ENCODE measurements at regions not wholly inside any gene's neighbourhood (a gene's known extent, or its start where the extent isn't known, plus 50 kb on each side); places are given as distances from the start of the nearest gene placed in this dataset.

DNA sequence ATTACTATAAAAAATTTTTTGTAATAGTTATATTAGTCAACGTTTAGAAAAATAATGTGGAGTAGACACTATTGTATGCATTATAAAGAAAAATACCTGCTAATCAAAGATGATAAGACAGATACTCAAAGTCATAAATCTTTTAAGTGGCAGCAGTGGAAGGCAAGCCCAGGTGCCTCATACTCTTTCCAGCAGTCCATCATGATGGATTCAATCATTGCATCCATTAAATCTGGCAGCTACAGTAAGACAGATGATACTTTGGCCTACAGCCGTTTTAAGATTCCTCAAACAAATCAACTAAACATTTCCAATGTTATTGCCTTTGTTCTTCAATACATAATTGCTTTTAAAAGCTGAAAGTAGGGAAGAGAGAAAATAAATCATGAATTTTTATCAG is 1392.9 kb upstream of the NUDT12 start:
- H3K9me3 ChIP-seq (ENCODE audit: low read length) = no peaks in the 10 kb centered on the region
- H3K27me3 ChIP-seq (ENCODE audit: insufficient read depth, low read length, poor library complexity, severe bottlenecking) = no peaks in the 10 kb centered on the region
- POLR2A ChIA-PET = no interaction called here
- Mint-ChIP-seq H3K27me3 (no peaks in the 10 kb centered on the region), H3K27ac (no peak overlapping the region), H3K4me1 (no peaks in the 10 kb centered on the region), H3K9me3 (peaks cover 8 to 31% (median 14%) of the 10 kb centered on the region in 5 donors), H3K4me3 (no peak overlapping the region), H3K36me3 (no peaks in the 10 kb centered on the region)
- no peaks in the 10 kb centered on the region for H3K36me3 ChIP-seq (ENCODE audit: insufficient read depth, low read length)
- no peak for DNase-seq
- no peaks in the 10 kb centered on the region for H3K4me1 ChIP-seq (ENCODE audit: insufficient read depth, low read length)
- CTCF ChIA-PET = no interaction called here
- no peak overlapping the region for H3K4me3 ChIP-seq (ENCODE audit: low read length)
- H3K27ac ChIP-seq (ENCODE audit: low read depth, low read length) = no peak overlapping the region

DNA sequence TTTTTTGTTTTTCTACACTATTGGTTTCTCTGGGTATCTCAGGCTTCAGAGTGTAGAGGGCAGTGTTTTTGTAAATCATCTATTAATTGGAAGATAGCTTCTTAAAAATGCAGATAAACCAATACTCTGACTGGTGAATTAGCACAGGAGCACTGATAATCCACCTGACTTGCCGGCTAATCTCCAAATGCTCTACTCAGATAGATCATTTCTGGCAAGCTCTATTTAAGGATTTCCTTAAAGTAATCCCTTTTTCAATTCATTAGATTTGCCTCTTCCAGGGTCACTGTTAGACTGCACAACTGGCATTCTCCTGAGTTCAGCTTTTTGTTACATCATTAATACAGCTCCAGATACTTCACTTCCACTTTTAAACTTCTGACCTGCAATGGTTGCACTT is 1390.3 kb upstream of the NUDT12 start:
- H3K36me3 ChIP-seq (ENCODE audit: insufficient read depth, low read length) = no peaks in the 10 kb centered on the region
- no peak overlapping the region for H3K4me3 Mint-ChIP-seq
- CTCF ChIA-PET = no interaction called here
- H3K4me1 Mint-ChIP-seq = no peaks in the 10 kb centered on the region
- H3K4me3 ChIP-seq (ENCODE audit: low read length) = no peak overlapping the region
- H3K9me3 Mint-ChIP-seq = peaks cover 6 to 31% (median 14%) of the 10 kb centered on the region in 5 donors
- no peak overlapping the region for H3K27ac Mint-ChIP-seq
- POLR2A ChIA-PET = no interaction called here
- H3K9me3 ChIP-seq (ENCODE audit: low read length) = no peaks in the 10 kb centered on the region
- H3K27me3 Mint-ChIP-seq = no peaks in the 10 kb centered on the region
- H3K27ac ChIP-seq (ENCODE audit: low read depth, low read length) = no peak overlapping the region
- no peaks in the 10 kb centered on the region for H3K27me3 ChIP-seq (ENCODE audit: insufficient read depth, low read length, poor library complexity, severe bottlenecking)
- H3K36me3 Mint-ChIP-seq = no peaks in the 10 kb centered on the region
- no peak for DNase-seq
- H3K4me1 ChIP-seq (ENCODE audit: insufficient read depth, low read length) = no peaks in the 10 kb centered on the region

DNA sequence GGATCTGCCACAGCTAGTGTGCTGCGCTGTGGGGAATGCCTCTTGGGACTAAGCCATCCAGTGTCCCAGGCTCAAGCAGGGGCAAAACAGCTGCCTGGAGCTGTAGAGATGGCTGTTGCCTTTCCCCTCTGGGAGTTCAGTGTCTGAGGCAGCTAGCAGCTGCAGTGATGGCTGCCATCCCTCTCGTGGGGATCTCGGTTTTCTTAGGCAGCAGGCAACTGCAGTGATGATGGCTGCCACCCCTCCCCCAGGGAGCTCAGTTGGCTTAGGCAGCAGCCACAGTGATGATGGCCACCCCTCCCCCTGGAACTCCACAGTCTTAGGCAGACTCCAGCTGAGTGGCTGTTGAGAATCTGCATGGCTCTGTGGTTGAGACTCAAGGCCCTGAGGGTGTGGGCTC is 1389.2 kb upstream of the NUDT12 start:
- no peak overlapping the region for H3K4me3 Mint-ChIP-seq
- H3K4me1 Mint-ChIP-seq = no peaks in the 10 kb centered on the region
- H3K27ac Mint-ChIP-seq = no peak overlapping the region
- peaks cover 3 to 25% (median 17%) of the 10 kb centered on the region in 5 donors for H3K9me3 Mint-ChIP-seq
- Histone ChIP-seq H3K27ac (ENCODE audit: low read depth, low read length) (no peak overlapping the region), H3K9me3 (ENCODE audit: low read length) (no peaks in the 10 kb centered on the region), H3K27me3 (ENCODE audit: insufficient read depth, low read length, poor library complexity, severe bottlenecking) (no peaks in the 10 kb centered on the region), H3K4me1 (ENCODE audit: insufficient read depth, low read length) (no peaks in the 10 kb centered on the region), H3K36me3 (ENCODE audit: insufficient read depth, low read length) (no peaks in the 10 kb centered on the region), H3K4me3 (ENCODE audit: low read length) (no peak overlapping the region)
- POLR2A ChIA-PET = no interaction called here
- DNase-seq = no peak
- no peaks in the 10 kb centered on the region for H3K27me3 Mint-ChIP-seq
- CTCF ChIA-PET = no interaction called here
- H3K36me3 Mint-ChIP-seq = no peaks in the 10 kb centered on the region

DNA sequence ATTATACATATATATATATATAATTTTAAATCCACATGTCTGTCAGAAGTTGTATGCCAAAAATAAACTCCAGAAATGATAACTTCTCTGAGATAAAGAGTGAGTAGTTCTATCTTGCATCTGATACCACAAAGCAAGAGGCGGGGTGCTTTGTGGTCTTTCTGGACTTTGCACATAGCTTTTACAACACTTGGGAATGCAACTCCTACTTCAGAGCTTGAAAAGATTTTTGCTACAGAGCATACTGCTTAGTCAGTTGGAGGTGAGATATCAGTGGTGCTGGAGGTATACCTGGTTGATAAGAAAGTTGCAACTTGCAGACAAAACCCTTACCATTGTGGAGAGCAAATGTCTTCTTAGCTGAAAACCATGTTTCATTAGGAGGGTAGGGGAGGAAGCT is 1384.5 kb upstream of the NUDT12 start:
- Mint-ChIP-seq H3K4me1 (no peaks in the 10 kb centered on the region), H3K36me3 (no peaks in the 10 kb centered on the region), H3K4me3 (no peak overlapping the region), H3K27me3 (no peaks in the 10 kb centered on the region), H3K27ac (no peak overlapping the region), H3K9me3 (peaks cover 5 to 18% (median 12%) of the 10 kb centered on the region in 5 donors)
- Histone ChIP-seq H3K27me3 (ENCODE audit: insufficient read depth, low read length, poor library complexity, severe bottlenecking) (no peaks in the 10 kb centered on the region), H3K4me1 (ENCODE audit: insufficient read depth, low read length) (no peaks in the 10 kb centered on the region), H3K4me3 (ENCODE audit: low read length) (no peak overlapping the region), H3K9me3 (ENCODE audit: low read length) (no peaks in the 10 kb centered on the region), H3K36me3 (ENCODE audit: insufficient read depth, low read length) (no peaks in the 10 kb centered on the region), H3K27ac (ENCODE audit: low read depth, low read length) (no peak overlapping the region)
- POLR2A ChIA-PET = no interaction called here
- DNase-seq = no peak
- CTCF ChIA-PET = no interaction called here

DNA sequence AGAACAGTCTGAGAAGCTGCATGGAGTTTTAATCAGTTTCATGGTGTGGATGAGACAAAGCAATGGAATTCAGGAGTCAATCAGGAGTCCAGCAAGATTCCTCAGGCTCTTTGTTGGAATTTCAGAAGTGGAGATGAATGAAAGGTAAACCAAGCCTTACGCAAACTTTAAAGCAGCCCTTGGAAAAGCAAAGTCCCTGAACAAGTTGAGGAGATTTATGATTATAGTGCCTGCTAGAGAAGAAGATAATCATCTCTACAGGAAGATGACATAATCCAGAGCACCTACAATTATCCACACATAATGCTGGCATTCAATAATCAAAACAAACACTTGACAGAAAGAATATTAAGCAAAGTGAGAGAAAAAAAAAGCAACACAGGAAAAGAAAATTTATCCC is 1380.1 kb upstream of the NUDT12 start:
- POLR2A ChIA-PET = no interaction called here
- Histone ChIP-seq H3K27ac (ENCODE audit: low read depth, low read length) (no peak overlapping the region), H3K9me3 (ENCODE audit: low read length) (no peaks in the 10 kb centered on the region), H3K4me3 (ENCODE audit: low read length) (no peak overlapping the region), H3K36me3 (ENCODE audit: insufficient read depth, low read length) (no peaks in the 10 kb centered on the region), H3K27me3 (ENCODE audit: insufficient read depth, low read length, poor library complexity, severe bottlenecking) (no peaks in the 10 kb centered on the region), H3K4me1 (ENCODE audit: insufficient read depth, low read length) (no peaks in the 10 kb centered on the region)
- H3K27ac Mint-ChIP-seq = no peak overlapping the region
- H3K4me3 Mint-ChIP-seq = no peak overlapping the region
- H3K27me3 Mint-ChIP-seq = peaks cover 0 to 1% of the 10 kb centered on the region in 2 donors
- DNase-seq = no peak
- H3K36me3 Mint-ChIP-seq = no peaks in the 10 kb centered on the region
- CTCF ChIA-PET = no interaction called here
- peaks cover 0 to 13% (median 6%) of the 10 kb centered on the region in 5 donors for H3K9me3 Mint-ChIP-seq
- no peaks in the 10 kb centered on the region for H3K4me1 Mint-ChIP-seq

DNA sequence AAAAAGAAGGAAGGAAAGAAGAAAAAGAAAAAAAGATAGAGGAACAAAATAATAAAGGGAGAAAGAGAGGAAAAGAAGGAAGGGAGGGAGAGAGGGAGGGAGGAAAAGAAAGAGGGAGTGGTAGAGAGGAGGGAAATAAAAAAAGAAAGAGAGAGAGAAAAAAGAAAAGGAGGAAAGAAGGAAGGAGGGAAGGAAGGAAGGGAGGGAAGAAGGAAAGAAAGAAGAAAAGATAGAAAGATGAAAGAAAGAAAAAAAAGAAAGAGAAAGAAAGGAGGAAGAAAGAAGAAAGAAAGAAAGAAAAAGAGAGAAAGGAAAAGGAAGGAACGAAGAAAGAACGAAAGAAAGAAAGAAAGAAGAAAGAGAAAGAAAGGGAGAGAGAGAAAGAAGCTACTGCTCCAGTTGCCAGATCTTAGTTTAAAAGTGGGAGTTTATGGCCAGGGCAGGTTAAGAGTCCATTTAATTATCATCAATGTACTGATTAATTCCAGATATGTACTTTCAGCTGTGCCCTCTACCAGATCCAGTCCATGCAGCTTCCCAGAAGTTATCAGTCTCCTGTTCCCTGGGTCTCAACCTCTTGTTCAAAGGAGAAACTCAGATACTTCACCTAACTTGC is 1378.5 kb upstream of the NUDT12 start:
- Histone ChIP-seq H3K4me3 (ENCODE audit: low read length) (no peak overlapping the region), H3K27ac (ENCODE audit: low read depth, low read length) (no peak overlapping the region), H3K4me1 (ENCODE audit: insufficient read depth, low read length) (no peaks in the 10 kb centered on the region), H3K36me3 (ENCODE audit: insufficient read depth, low read length) (no peaks in the 10 kb centered on the region), H3K9me3 (ENCODE audit: low read length) (no peaks in the 10 kb centered on the region), H3K27me3 (ENCODE audit: insufficient read depth, low read length, poor library complexity, severe bottlenecking) (no peaks in the 10 kb centered on the region)
- no peaks in the 10 kb centered on the region for H3K4me1 Mint-ChIP-seq
- H3K36me3 Mint-ChIP-seq = no peaks in the 10 kb centered on the region
- ChIA-PET CTCF (no interaction called here), POLR2A (no interaction called here)
- H3K9me3 Mint-ChIP-seq = peaks cover 0 to 15% (median 0%) of the 10 kb centered on the region in 5 donors
- H3K27ac Mint-ChIP-seq = no peak overlapping the region
- H3K27me3 Mint-ChIP-seq = peaks cover 0 to 1% of the 10 kb centered on the region in 2 donors
- no peak overlapping the region for H3K4me3 Mint-ChIP-seq
- no peak for DNase-seq

DNA sequence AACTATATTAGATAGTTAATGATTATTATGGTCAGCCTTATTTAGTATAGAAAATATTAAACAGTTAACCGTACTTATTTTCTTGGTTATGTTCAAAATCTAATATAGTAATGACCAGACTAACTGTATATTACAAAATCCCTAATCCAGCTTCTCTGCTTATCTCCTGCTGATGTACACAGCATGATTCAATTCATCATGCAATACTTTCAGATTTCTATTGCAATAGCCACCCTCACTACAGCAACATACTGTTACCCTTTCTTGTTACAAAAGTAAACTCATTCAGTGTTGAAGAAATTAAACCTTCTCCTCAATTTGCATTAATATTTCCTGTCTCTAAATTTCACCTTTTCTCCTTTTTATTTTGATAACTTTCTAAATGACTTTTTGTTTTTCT is 1375.0 kb upstream of the NUDT12 start:
- no peaks in the 10 kb centered on the region for H3K9me3 ChIP-seq (ENCODE audit: low read length)

DNA sequence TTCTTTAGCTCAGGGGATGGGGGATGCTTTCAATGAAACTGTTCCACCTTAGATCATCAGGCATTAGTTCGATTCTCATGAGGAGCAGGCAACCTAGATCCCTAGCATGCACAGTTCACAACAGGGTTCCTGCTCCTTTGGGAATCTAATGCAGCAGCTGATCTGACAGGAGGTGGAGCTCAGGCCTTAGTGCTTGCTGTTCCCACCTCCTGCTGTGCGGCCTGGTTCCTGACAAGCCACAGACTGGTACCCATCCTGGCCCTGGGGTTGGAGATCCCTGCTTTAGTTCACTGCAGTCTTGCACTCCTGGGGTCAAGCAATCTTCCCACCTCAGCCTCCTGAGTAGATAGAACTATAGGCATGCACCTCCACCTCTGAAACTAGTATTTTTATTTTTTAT is 1369.8 kb upstream of the NUDT12 start:
- ChIA-PET CTCF (no interaction called here), POLR2A (no interaction called here)
- Mint-ChIP-seq H3K9me3 (peaks cover 0 to 9% (median 4%) of the 10 kb centered on the region in 5 donors), H3K4me3 (no peak overlapping the region), H3K27me3 (no peaks in the 10 kb centered on the region), H3K36me3 (no peaks in the 10 kb centered on the region), H3K4me1 (no peaks in the 10 kb centered on the region), H3K27ac (no peak overlapping the region)
- no peaks in the 10 kb centered on the region for H3K4me1 ChIP-seq (ENCODE audit: insufficient read depth, low read length)
- H3K36me3 ChIP-seq (ENCODE audit: insufficient read depth, low read length) = no peaks in the 10 kb centered on the region
- H3K4me3 ChIP-seq (ENCODE audit: low read length) = no peak overlapping the region
- DNase-seq = no peak
- H3K27me3 ChIP-seq (ENCODE audit: insufficient read depth, low read length, poor library complexity, severe bottlenecking) = no peaks in the 10 kb centered on the region
- H3K9me3 ChIP-seq (ENCODE audit: low read length) = no peaks in the 10 kb centered on the region
- no peak overlapping the region for H3K27ac ChIP-seq (ENCODE audit: low read depth, low read length)

More for the DNA sequence above, 1375.0 kb upstream of the NUDT12 start:
- Mint-ChIP-seq H3K4me1 (no peaks in the 10 kb centered on the region), H3K27ac (no peak overlapping the region), H3K9me3 (peaks cover 0 to 11% (median 4%) of the 10 kb centered on the region in 5 donors), H3K4me3 (no peak overlapping the region), H3K36me3 (no peaks in the 10 kb centered on the region), H3K27me3 (peaks cover 0 to 1% of the 10 kb centered on the region in 2 donors)
- H3K4me3 ChIP-seq (ENCODE audit: low read length) = no peak overlapping the region
- ChIA-PET CTCF (no interaction called here), POLR2A (no interaction called here)
- DNase-seq = no peak
- H3K4me1 ChIP-seq (ENCODE audit: insufficient read depth, low read length) = no peaks in the 10 kb centered on the region
- H3K27me3 ChIP-seq (ENCODE audit: insufficient read depth, low read length, poor library complexity, severe bottlenecking) = no peaks in the 10 kb centered on the region
- H3K36me3 ChIP-seq (ENCODE audit: insufficient read depth, low read length) = no peaks in the 10 kb centered on the region
- no peak overlapping the region for H3K27ac ChIP-seq (ENCODE audit: low read depth, low read length)

Measured in CD8-positive, alpha-beta memory T cell (primary cell).